Peyer's patch (tissue), 4 donors: ENCODE measurements at regions not wholly inside any gene's neighbourhood (a gene's known extent, or its start where the extent isn't known, plus 50 kb on each side); places are given as distances from the start of the nearest gene placed in this dataset.

Source experiments
- POLR2A ChIP-seq, 2 donors: fragments of 450-650 bp; IDR thresholded peaks; one replicate each; pipeline ENCODE4 v1.5.1; 2017; ENCODE audit warnings: antibody characterized with exemption in 2 of 2, mild to moderate bottlenecking in 2 of 2, moderate library complexity in 2 of 2
- TF ChIP-seq, protein P1 (sequence below), 6 experiments: fragments of 450-650 bp in 4 of 6; fragments of 200-600 bp in 2 of 6; sonication (generic) in 1 of 6; IDR thresholded peaks; one replicate each; pipeline ENCODE4 v1.5.1; 2017 to 2019; ENCODE audit warnings: antibody characterized with exemption in 6 of 6, mild to moderate bottlenecking in 3 of 6, moderate library complexity in 1 of 6

DNA sequence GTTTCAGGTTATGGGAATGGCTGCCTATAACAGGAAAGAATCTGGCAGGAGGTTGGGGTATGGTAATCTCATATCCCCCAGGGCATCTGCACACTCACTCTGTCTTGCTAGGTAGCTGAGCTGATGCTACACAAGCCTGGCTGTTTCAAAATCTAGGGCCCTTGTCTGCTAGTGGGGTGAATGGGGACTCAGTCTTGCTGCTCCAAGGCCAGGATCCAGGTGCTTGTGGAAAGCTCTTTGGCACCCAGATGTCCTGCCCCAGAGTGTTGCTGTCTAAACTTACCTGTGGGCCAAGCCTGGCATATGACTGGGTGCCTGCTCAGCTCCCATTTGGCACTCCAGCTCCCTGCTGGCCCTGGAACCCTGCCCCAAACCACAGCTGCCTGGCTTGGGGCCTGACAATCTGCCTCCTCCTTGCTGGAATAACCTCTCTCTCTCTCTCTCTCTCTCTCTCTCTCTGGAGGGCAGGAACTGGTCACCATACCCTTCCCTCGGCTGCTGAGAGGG, 158.1 kb upstream of the TSC22D1 start:
- TF ChIP-seq, protein P1, sequence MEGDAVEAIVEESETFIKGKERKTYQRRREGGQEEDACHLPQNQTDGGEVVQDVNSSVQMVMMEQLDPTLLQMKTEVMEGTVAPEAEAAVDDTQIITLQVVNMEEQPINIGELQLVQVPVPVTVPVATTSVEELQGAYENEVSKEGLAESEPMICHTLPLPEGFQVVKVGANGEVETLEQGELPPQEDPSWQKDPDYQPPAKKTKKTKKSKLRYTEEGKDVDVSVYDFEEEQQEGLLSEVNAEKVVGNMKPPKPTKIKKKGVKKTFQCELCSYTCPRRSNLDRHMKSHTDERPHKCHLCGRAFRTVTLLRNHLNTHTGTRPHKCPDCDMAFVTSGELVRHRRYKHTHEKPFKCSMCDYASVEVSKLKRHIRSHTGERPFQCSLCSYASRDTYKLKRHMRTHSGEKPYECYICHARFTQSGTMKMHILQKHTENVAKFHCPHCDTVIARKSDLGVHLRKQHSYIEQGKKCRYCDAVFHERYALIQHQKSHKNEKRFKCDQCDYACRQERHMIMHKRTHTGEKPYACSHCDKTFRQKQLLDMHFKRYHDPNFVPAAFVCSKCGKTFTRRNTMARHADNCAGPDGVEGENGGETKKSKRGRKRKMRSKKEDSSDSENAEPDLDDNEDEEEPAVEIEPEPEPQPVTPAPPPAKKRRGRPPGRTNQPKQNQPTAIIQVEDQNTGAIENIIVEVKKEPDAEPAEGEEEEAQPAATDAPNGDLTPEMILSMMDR (IDR thresholded peaks at IDR 0.05): no peak
- TF ChIP-seq POLR2A (IDR thresholded peaks at IDR 0.05): no peak
